Upper lobe of left lung (tissue), 4 donors: ENCODE measurements at regions not wholly inside any gene's neighbourhood (a gene's known extent, or its start where the extent isn't known, plus 50 kb on each side); places are given as distances from the start of the nearest gene placed in this dataset.

Experiments
- CTCF ChIP-seq, 6 experiments: fragments of 450-650 bp in 4 of 6; fragments of 200-600 bp in 2 of 6; sonication (generic) in 2 of 6; IDR thresholded peaks; one replicate each; pipeline ENCODE4 v1.5.1; 2016 to 2019; ENCODE audit warnings: antibody characterized with exemption in 6 of 6
- EP300 ChIP-seq, 4 donors: sonication (generic); formaldehyde crosslinking; IDR thresholded peaks; one replicate each; pipeline ENCODE4 v1.5.1; 2017; ENCODE audit warnings: antibody characterized with exemption in 4 of 4, control low read depth in 2 of 4
- POLR2A ChIP-seq, 4 donors: fragments of 450-650 bp; IDR thresholded peaks; one replicate each; pipeline ENCODE4 v1.5.1; 2016 to 2017; ENCODE audit warnings: antibody characterized with exemption in 4 of 4, mild to moderate bottlenecking in 2 of 4
- POLR2AphosphoS5 ChIP-seq, 2 donors: sonication (generic); formaldehyde crosslinking; IDR thresholded peaks; one replicate each; pipeline ENCODE4 v1.5.1; 2017; ENCODE audit warnings: antibody characterized with exemption in 2 of 2

DNA sequence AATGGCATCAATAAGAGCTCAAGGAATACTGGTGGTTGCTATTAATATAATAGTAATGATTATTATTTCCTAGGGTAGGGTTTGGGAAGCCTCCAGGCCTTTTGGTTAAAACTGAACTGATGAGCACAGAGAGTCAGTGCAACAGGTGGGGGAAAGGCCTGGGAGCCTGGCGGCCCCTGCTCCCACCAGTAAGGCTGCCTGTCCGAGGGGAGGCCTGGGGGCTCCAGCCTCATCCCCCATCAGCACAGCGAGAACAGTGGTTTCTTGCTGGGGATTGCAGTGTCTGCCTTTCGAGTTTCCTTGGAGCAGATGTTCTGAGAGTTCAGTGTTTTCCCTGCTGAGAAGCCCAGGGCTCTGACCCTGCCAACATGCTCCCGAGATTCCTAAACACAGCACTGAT, 340.4 kb downstream of the CDH26 start:
- TF ChIP-seq POLR2A (IDR thresholded peaks at IDR 0.05), result no peak
- no peak for TF ChIP-seq POLR2AphosphoS5 (IDR thresholded peaks at IDR 0.05)
- TF ChIP-seq CTCF (IDR thresholded peaks at IDR 0.05), result no peak
- no peak for TF ChIP-seq EP300 (IDR thresholded peaks at IDR 0.05)
